T-helper 2 cell treated with Interferon-gamma antibody and Interleukin-4, amounts not matched to agents 5 μg/mL and 100 μg/mL, for 36 hours (primary cell): ENCODE measurements at regions not wholly inside any gene's neighbourhood (a gene's known extent, or its start where the extent isn't known, plus 50 kb on each side); places are given as distances from the start of the nearest gene placed in this dataset.
A peak's percentile ranks its signal among the peaks of the same experiment; 100 is the strongest.
"Not testable (repeated sequence)": the region's sequence is repeated elsewhere in the genome, so short reads cannot be mapped to it uniquely, and the experiment has no call there.

ENCODE experiments used
- DNase-seq: peaks from one replicate; pipeline ENCODE4 v3.0.0; 2021; ENCODE audit warnings: low spot score
- H3K27ac Mint-ChIP-seq: one replicate; pipeline ENCODE4 v1.8.0; 2021; ENCODE audit warnings: mild to moderate bottlenecking, mixed read lengths
- H3K27me3 Mint-ChIP-seq: one replicate; pipeline ENCODE4 v1.8.0; 2021; ENCODE audit warnings: low read depth, mixed read lengths
- H3K36me3 Mint-ChIP-seq: one replicate; pipeline ENCODE4 v1.8.0; 2021; ENCODE audit warnings: low read depth, mixed read lengths
- H3K4me1 Mint-ChIP-seq: one replicate; pipeline ENCODE4 v1.8.0; 2021; ENCODE audit warnings: low read depth, mixed read lengths
- H3K4me3 Mint-ChIP-seq: one replicate; pipeline ENCODE4 v1.8.0; 2022; ENCODE audit warnings: mild to moderate bottlenecking, moderate library complexity, mixed read lengths
- H3K9me3 Mint-ChIP-seq: one replicate; pipeline ENCODE4 v1.8.0; 2021; ENCODE audit warnings: mixed read lengths

DNA sequence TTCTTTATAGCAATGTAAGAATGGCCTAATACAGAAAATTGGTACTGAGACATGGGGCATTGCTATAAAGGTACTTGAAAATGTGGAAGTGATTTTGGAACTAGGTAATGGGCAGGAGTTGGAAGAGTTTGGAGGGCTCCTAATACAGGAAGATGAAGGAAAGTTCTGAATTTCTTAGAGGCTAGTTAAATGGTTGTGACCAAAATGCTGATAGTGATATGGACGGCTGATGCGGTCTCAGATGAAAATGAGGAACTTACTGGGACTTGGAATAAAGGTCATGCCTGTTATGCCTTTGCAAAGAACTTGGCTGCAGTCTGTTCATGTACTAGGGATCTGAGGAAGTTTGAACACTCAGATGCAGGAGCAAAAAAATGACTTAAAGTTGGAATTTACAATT, 132.2 kb upstream of the ZNG1F start:
- H3K4me1 Mint-ChIP-seq, DNase-seq, H3K36me3 Mint-ChIP-seq, H3K4me3 Mint-ChIP-seq, H3K9me3 Mint-ChIP-seq, H3K27ac Mint-ChIP-seq, H3K27me3 Mint-ChIP-seq: not testable (repeated sequence)

DNA sequence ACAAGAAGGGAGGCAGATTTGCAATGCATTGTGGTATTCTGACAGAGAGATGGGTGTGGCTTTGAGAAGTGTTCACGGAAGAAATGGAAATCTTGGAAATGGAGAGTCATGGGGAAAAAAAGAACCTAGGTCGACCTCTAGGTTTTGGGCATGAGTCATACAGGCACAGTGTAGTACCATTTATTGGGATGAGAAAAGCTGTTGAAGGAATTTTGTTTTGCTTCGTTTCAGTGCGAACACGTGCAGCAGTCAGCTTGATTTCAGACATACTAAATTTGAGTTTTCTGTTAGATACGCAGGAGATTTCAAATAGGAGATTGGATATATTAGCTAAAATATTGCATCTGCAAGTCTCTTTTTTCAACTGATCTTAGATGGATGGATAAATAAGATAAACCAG, 119.8 kb upstream of the ZNG1F start:
- DNase-seq, H3K27me3 Mint-ChIP-seq, H3K9me3 Mint-ChIP-seq, H3K36me3 Mint-ChIP-seq, H3K4me3 Mint-ChIP-seq, H3K4me1 Mint-ChIP-seq, H3K27ac Mint-ChIP-seq: not testable (repeated sequence)

DNA sequence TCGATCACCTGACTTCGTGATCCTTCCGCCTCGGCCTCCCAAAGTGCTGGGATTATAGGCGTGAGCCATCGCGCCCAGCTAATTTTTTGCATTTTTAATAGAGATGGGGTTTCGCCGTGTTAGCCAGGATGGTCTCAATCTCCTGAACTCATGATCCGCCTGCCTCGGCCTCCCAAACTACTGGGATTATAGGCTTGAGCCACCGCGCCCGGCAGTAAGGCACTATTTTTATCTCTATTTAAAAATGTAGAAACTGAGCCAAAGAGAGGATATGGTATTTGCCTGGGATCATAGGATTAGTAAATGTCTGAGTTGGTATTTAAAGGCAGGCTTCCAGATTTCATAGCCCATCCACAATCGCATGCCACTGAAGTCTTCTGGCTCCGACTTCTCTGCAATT, 96.6 kb upstream of the ZNG1F start:
- not testable (repeated sequence) for H3K27me3 Mint-ChIP-seq, DNase-seq, H3K4me3 Mint-ChIP-seq, H3K4me1 Mint-ChIP-seq, H3K36me3 Mint-ChIP-seq, H3K9me3 Mint-ChIP-seq, H3K27ac Mint-ChIP-seq

DNA sequence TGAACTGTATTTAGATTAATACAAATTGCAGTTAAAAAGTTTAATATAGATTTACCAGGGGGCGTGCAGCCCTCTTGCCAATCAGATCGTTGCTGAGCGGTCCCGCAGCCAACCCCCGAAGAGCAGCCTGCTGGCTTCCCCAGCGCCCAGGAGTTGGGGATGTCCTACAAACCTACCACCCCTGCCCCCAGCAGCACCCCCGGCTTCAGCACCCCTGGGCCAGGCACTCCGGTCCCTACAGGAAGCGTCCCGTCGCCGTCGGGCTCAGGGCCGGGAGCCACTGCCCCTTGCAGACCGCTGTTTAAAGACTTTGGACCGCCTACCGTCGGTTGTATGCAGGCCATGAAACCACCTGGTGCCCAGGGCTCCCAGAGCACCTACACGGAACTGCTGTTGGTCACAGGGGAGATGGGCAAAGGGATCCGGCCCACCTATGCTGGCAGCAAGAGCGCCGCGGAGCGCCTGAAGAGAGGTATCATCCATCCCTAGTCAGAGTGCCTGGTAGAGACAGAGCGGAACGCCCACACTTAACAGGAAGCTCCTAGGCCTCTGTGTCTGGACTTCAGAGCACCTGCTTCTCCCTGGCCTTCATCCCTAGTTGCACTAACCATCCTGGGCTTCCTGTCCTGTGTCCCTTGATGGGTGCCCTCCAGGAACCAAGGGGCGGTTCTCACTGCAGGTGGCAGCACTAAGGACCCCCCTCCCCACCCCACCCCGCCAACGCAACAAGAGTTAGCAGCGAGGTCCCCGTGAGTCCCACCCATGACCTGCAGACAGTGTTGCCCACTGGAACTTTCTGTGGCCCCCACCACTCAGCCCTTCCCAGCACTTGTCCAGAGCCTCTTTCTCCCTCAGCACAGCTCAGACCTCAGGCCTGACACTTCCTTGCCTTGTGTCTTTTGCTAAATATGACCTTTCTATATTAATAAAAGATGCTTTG, 91.5 kb upstream of the ZNG1F start:
- H3K27ac Mint-ChIP-seq, H3K36me3 Mint-ChIP-seq, H3K27me3 Mint-ChIP-seq: not testable (repeated sequence)

GRCh38 chr9:41279437-41279836, 90.3 kb upstream of the ZNG1F start:
- not testable (repeated sequence) for H3K9me3 Mint-ChIP-seq, H3K27ac Mint-ChIP-seq, H3K36me3 Mint-ChIP-seq, H3K27me3 Mint-ChIP-seq, DNase-seq, H3K4me3 Mint-ChIP-seq, H3K4me1 Mint-ChIP-seq

More for the DNA sequence above, 91.5 kb upstream of the ZNG1F start:
- not testable (repeated sequence) for H3K4me3 Mint-ChIP-seq, H3K4me1 Mint-ChIP-seq, DNase-seq, H3K9me3 Mint-ChIP-seq

DNA sequence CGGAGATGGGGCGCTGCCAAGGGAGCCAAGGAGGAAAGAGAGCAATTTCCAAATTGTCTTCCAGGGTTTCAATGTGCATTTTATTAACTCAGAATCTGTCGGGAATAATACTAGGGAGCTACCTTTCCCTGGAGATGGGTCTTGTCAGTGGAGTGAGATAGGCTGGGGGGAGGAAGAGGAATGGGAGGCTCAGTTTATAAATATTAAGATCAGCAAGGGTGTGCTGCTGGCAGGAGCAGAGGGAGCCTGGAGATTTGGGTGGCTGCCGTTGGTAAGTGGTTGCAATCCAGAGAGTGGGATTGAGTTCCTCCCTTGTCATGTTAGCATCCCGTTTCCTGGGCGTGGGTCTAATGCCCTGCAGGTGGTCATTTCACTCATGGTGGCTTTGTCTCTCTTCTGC, 89.9 kb upstream of the ZNG1F start:
- not testable (repeated sequence) for H3K4me3 Mint-ChIP-seq, H3K27ac Mint-ChIP-seq, H3K4me1 Mint-ChIP-seq, DNase-seq, H3K9me3 Mint-ChIP-seq, H3K27me3 Mint-ChIP-seq, H3K36me3 Mint-ChIP-seq

GRCh38 chr9:41273549-41274267, 84.6 kb upstream of the ZNG1F start:
- not testable (repeated sequence) for H3K9me3 Mint-ChIP-seq, H3K4me1 Mint-ChIP-seq, H3K36me3 Mint-ChIP-seq, H3K27me3 Mint-ChIP-seq
- peak overlapping the region; percentile 60 for H3K27ac Mint-ChIP-seq
- DNase-seq: peak; percentile 84
- peak overlapping the region; percentile 62 for H3K4me3 Mint-ChIP-seq

- not testable (repeated sequence) for H3K4me3 Mint-ChIP-seq, H3K4me1 Mint-ChIP-seq, H3K27ac Mint-ChIP-seq, H3K27me3 Mint-ChIP-seq, H3K36me3 Mint-ChIP-seq, H3K9me3 Mint-ChIP-seq
- DNase-seq: peak; percentile 36
Measured at GRCh38 chr9:41272879-41273548, 83.9 kb upstream of the ZNG1F start.

- not testable (repeated sequence) for H3K9me3 Mint-ChIP-seq
Measured at GRCh38 chr9:41270992-41271391, 81.9 kb upstream of the ZNG1F start.

DNA sequence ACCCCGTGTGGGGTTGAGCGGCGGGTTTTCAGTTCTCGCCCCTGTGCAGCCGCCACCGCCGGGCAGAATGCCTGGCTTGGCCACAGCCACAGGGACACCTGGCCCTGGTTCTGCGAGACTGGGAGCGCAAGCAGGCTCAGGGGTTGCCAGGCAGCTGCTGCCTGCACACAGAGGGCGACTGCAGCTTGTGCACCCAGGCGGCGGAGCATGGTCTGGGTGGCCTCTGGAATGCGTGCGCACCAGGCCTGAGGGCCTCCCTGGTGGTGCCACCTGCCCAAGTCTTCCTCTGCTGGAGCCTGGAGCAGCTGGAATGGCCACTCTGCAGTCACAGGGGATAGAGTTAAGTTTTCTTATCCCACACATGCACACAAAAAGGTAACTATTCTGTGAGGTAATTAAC, 80.4 kb upstream of the ZNG1F start:
- H3K4me1 Mint-ChIP-seq, H3K36me3 Mint-ChIP-seq, H3K27me3 Mint-ChIP-seq, DNase-seq, H3K27ac Mint-ChIP-seq, H3K9me3 Mint-ChIP-seq, H3K4me3 Mint-ChIP-seq: not testable (repeated sequence)

More at GRCh38 chr9:41270992-41271391, 81.9 kb upstream of the ZNG1F start:
- not testable (repeated sequence) for H3K27ac Mint-ChIP-seq, H3K36me3 Mint-ChIP-seq, H3K4me1 Mint-ChIP-seq, H3K27me3 Mint-ChIP-seq, DNase-seq, H3K4me3 Mint-ChIP-seq

GRCh38 chr9:41269054-41269453, 79.9 kb upstream of the ZNG1F start:
- H3K4me1 Mint-ChIP-seq, H3K9me3 Mint-ChIP-seq, H3K27me3 Mint-ChIP-seq, H3K27ac Mint-ChIP-seq, H3K4me3 Mint-ChIP-seq, H3K36me3 Mint-ChIP-seq, DNase-seq: not testable (repeated sequence)

DNA sequence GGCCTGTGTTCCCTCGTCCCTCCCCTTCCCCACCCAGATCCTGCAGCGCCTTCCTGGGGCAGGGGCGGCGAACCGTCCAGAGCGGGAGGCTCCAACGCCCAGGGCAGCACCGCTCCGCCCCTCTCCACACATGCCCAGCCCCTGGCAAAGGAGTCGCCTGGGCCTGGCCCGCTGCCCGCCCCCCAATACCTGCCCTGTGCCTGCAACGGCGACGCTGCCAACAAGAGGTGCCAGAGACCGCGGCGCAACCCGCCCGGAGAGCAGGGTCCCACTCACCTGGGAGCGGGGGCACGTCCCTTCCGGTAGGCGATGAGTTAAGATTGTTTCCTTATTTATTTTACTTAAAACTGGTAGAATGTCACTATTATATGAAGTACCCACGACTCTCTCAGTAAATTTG, 77.5 kb upstream of the ZNG1F start:
- not testable (repeated sequence) for H3K36me3 Mint-ChIP-seq, H3K4me1 Mint-ChIP-seq, H3K4me3 Mint-ChIP-seq, H3K27me3 Mint-ChIP-seq, H3K27ac Mint-ChIP-seq, DNase-seq, H3K9me3 Mint-ChIP-seq

DNA sequence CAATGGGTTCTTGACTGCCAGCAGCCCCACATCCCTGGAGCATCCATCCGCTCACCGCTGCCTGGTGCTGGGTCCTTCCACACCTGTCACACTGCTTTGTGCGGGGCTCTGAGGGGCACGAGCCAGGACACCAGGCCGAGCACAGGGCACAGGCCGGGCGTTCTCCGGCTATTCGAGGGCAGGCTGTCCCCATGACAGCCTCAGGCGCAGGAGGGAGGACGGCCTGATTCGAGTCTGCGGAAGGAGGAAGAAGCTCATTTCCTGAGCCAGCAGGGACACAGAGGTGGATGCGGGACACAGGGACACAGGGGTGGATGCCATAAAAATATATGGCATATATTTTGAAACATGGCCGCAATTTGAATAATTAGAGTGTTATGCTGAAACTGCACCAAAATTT, 76.9 kb upstream of the ZNG1F start:
- H3K9me3 Mint-ChIP-seq, H3K36me3 Mint-ChIP-seq, H3K4me1 Mint-ChIP-seq, DNase-seq, H3K27ac Mint-ChIP-seq, H3K27me3 Mint-ChIP-seq, H3K4me3 Mint-ChIP-seq: not testable (repeated sequence)

- not testable (repeated sequence) for H3K4me3 Mint-ChIP-seq, DNase-seq, H3K4me1 Mint-ChIP-seq, H3K36me3 Mint-ChIP-seq, H3K27ac Mint-ChIP-seq, H3K27me3 Mint-ChIP-seq
- H3K9me3 Mint-ChIP-seq: peaks cover 36% of the 10 kb centered on the region
Measured at GRCh38 chr9:41251973-41252372, 62.9 kb upstream of the ZNG1F start.
